HTR-8/SVneo (cell line): ENCODE measurements at regions not wholly inside any gene's neighbourhood (a gene's known extent, or its start where the extent isn't known, plus 50 kb on each side); places are given as distances from the start of the nearest gene placed in this dataset.
"Not testable (repeated sequence)": the region's sequence is repeated elsewhere in the genome, so short reads cannot be mapped to it uniquely, and the experiment has no call there.

Source experiments
- DNase-seq: peaks from one replicate; pipeline ENCODE4 v3.0.0; 2011; ENCODE audit warnings: low spot score, mixed read lengths; ENCODE audit not compliant: insufficient read length
- FAIRE-seq: peaks from 2 replicates; lab custom pipeline; 2011; peaks lifted over from hg19 to GRCh38; lab: Jason Lieb, UNC

DNA sequence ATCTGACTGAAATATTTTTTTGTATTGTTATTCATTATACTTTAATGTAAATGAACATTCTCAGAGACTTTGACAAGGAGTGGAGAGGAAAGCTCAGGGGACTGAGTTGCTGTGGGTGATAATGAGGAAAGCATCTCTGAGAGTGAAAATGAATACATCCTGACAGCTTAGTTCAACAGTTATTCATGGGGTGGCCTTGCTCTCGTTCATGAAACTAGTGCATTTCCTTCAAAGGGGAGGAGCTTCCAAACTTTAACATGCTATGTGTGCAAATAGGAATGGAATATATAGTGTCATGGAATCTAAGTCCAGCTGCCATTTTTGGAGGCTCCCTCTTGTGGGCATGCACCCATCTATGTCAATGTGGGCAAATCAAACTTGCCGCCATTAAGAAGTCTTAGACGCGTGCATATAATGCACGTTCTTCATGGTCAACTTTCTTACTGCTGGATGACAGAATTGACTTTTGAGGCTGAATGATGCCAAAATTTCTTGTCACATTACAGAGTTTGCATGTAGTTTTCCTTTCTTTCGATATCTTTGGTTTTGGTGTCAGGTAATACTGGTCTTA, 124.3 kb upstream of the TMEM170B start:
- DNase-seq (no peak), FAIRE-seq (no peak)

DNA sequence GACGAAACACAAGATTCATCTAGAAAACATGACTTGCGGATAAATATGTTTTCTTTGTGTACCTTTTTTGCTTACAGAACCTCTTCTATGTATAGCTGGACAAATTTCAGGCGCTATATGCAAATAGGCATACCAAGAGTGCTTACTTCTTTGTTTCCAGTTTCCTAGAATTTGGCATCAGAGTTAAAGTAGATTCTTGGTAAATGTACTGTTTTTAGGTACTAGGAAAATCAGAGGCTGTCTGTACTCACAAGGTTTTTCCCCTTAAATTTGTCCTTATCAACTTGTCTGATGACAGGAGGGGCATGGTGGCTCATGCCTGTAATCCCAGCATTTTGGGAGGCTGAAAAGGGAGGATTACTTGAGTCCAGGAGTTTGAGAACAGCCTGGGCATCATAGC, 124.9 kb upstream of the TMEM170B start:
- FAIRE-seq (no peak), DNase-seq (no peak)

DNA sequence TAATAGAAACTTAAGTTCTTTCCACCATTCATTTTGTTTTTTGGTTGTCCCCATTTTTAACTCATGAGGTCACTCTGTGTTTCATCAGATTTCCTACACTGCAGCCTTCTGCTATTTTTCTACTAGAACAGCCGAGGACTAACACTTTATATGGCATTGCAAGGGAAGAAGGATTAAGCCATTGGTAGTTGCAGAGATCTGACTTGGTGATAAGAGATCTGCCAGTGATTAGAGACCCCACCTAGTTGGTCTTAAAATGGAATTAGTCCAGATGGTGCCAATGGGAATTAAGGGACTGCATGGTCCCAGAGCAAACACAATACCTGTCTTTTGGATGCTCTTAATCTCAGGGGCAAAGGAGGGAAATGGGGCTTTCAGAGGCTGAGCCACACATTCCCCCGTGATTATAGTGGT, 125.5 kb upstream of the TMEM170B start:
- FAIRE-seq (no peak), DNase-seq (no peak)

DNA sequence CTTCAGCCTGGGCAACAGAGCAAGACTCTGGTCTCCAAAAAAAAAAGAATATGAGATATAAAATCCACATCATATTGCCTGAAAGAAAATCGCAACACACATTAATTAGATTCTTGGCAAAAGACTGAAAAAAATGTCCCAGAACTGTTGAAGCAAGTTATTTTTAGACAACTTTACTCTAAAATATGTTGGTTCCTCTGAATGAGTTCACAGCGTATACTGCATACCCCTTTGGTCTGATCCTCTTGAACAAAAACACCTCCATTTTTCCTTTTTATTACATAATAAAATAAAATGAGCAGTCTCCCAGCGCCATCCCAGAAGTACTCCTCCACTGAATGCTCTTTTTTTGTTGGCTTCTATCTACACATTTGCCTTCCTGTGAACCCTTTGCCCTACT, 126.0 kb upstream of the TMEM170B start:
- DNase-seq (no peak), FAIRE-seq (no peak)

DNA sequence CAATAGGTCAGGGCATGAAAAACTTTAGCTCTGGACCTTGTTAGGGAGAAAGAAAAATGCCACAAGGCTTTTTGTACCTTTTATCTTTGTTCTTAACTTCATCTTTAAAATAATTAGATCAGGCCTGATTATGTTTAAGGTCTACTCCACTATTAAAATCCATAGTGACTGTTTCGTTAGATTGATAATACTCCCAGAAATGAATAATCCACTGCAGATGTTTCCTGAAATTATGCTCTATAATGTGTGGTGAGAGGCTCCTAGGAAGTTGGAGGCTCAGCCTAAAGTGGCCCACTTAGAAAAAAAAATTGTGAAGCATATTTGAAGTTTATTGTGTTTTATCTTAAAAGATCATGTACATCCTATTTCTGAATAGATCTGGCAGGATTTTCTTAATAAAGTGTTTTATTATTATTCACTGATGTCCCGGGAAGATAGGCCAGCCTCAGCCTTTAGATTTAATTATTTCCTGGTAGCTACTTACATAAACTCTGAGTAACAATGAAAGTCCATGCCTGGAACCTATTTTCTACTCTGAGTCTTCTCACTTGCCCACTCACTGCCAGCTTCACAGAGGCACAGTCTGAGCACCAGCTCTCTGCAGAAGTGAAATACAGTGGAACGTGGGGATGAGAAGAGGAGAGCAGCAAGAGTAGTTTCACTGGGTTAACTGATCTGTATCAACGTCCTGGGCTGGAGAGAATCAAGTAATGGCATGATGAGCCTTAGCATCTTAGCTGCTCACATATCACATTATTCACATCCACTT, 126.8 kb upstream of the TMEM170B start:
- no peak for FAIRE-seq
- DNase-seq = no peak

DNA sequence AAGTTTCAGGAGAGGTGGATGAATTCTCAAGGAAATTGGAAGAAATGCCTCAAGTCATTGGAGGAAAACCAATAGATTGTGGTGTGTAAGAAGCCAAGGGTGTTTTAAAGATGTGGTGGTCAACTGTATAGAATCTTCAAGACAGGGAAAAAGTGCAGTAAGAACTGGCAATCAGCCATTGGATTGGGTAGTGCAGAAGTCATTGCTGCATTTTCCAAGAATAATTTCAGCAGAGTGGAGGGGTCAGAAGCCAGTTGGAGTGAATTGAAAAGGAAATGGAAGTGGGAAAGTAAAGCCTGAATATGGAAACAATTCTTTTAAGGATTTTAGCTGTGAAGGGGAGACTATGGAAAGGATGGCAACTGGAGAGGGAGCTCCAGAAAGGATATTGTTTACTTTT, 128.2 kb upstream of the TMEM170B start:
- no peak for DNase-seq
- FAIRE-seq = no peak

DNA sequence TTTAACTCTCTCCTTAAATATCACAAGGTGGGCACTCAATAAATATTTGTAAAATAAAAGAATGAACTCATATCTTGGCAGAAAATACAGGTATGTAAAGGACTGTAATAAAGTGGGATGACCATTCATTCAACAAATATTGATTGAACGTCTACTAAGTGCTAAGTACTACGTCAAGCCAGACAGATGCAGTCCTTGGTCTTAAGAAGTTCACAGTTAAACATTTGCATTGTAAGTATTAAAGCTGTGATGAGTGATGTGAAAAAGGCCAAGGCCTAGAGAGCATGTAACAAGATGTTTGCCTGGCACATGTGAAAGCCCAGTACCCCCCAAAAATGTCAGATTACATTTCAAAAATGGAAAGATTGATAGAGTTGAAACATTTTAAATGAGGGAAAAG, 130.1 kb upstream of the TMEM170B start:
- DNase-seq = no peak
- FAIRE-seq = no peak

DNA sequence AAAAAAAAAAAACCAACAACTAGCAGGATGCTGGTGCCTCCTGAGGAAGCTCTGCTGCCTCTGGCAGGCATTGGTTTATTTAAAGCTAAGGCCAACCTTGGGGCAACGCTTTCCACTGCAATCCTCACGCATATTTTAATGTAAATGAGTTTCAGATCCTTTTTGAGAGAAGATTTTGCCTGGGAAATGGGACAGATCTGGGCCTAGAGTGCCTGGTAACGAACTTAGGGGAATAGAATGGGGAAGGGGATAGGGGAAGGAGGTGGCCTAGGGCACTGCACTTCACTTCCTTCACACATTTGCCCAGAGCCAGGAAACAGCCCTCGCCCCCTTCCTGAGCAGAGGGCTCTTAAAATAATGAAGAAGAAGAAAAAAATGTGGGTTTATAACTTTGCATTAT, 132.7 kb upstream of the TMEM170B start:
- no peak for DNase-seq
- no peak for FAIRE-seq

DNA sequence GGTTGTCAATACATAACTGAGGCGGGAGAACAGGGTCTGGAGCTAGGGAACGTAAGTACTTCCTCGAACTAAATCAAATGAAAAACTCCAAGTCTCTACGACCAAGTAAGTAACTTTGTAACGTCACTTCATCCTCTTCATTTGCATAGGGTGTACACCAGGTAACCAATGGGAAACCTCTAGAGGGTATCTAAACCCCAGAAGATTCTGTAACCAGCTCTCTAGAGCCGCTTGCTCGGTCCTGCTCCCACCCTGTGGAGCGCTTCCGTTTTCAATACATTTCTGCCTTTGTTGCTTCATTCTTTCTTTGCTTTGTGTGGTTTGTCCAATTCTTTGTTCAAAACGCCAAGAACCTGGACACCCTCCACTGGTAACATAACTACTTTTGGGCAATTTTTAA, 133.5 kb upstream of the TMEM170B start:
- FAIRE-seq (no peak), DNase-seq (no peak)

DNA sequence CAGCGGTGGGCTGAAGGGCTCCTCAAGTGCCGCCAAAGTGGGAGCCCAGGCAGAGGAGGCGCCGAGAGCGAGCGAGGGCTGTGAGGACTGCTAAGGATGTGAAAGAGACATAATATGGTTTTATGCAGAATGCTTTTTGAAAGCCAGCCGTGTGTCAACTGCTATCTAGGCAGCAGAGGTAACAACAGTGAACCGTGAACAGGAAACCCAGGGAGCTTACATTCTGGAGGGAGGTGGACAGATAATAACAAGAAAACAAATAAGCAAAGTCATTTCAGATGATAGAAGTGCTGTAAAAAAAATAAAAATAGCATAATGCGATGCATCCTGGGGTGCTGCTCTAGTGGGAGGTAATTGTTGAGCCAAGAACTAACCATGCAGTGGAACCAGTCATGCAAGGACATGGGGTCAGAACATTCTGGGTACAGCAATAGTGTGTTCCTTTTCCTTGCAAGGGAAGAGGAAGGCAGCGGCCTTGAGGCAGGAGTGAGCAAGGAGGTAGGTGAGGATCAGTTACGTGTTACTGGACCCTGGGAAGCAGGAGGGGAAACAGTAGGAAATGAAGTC, 134.4 kb upstream of the TMEM170B start:
- DNase-seq (no peak), FAIRE-seq (no peak)

DNA sequence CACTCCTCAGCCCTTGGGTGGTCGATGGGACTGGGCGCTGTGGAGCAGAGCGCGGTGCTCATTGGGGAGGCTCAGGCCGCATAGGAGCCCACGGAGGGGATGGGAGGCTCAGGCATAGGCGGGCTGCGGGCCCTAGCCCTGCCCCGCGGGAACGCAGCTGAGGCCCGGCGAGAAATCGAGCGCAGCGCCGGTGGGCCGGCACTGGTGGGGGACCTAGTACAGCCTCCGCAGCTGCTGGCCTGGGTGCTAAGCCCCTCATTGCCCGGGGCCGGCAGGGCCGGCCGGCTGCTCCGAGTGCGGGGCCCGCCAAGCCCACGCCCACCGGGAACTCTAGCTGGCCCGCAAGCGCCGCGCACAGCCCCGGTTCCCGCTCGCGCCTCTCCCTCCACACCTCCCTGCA, 135.0 kb upstream of the TMEM170B start:
- DNase-seq, FAIRE-seq: not testable (repeated sequence)

DNA sequence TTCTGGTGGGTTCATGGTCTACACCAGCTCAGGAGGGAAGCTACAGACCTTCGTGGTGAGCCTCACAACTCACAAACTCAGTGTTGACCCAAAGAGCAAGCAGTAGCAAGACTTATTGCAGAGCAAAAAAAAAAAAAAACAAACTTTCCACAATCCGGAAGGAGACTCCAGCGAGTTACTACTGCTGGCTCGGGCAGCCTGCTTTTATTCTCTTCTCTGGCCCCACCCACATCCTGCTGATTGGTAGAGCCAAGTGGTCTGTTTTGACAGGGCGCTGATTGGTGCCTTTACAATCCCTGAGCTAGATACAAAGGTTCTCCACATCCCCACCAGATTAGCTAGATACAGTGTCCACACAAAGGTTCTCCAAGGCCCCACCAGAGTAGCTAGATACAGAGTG, 135.6 kb upstream of the TMEM170B start:
- FAIRE-seq, DNase-seq: not testable (repeated sequence)

DNA sequence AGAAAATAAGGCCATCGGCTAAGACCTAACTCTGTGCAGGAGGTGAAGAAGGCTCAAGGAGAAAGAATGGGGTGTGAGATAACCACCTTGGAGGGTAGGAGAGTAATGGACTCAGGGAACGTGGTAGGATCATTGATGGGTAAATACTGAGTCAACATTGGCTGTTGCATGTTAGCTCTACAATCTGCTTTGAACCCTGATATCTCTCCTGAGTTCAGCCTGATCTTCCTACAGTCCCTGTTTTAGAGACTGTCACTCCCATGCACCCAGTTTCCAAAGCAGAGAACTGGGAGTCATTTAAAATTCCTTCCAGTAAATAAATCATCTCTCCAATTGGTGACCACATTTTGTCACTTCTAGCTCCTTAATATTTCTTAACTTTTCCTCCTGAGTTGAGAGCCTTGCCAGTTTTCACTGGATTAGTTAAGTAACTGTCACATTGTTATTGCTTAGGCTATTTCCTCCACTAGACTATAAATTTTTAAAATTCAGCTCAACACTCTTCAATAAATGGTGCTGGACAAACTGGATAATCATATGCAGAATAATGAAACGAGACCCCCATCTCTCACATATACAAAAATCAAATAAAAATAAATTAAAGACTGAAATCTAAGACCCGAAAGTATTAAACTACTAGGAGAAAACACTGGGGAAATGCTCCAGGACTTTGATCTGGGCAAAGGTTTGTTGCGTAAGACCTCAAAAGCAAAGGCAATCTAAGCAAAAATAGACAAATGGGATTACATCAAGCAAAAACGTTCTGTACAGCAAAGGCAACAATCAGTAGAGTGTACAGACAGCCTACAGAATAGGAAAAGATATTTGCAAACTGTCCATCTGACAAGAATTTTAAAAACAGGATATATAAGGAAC, 138.9 kb upstream of the TMEM170B start:
- FAIRE-seq (no peak), DNase-seq (no peak)

DNA sequence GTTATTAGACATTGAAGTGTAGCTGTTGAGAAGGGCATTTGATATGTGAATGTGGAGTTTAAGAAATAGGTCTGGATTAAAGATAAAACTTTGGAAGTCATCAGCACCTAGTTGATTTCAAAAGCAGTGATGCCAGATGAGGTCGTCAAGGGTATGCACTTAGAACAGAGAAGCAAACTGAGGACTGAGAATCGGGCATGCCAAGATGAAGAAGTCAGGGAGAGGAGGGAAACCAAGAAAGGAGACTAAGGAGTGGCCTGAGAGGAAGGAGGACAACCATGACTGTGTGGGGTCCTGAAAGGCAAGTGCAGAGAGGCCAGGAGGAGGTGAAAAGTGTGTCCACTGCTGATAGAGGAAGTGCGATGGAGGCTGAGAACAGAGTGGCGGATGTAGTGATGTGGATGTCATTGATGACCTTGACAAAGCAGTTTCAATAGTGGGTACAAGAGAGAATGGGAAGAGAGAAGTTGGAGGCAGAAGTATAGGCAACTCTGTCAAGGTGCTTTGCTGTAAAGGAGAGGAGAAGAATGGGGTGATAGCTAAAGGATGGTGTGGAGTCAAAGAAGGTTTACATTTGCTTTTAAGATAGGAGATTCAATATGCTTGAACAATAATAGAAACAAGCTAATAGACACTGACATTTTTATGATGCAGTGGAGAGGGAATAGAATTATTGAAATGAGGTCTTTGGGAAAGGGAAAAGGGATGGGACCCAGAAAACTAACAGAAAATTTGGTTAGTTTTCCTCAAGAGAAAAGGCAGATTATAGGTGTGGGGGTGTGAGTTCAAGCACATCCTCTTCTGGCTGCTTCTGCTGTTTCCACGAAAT, 139.7 kb upstream of the TMEM170B start:
- DNase-seq (no peak), FAIRE-seq (no peak)

DNA sequence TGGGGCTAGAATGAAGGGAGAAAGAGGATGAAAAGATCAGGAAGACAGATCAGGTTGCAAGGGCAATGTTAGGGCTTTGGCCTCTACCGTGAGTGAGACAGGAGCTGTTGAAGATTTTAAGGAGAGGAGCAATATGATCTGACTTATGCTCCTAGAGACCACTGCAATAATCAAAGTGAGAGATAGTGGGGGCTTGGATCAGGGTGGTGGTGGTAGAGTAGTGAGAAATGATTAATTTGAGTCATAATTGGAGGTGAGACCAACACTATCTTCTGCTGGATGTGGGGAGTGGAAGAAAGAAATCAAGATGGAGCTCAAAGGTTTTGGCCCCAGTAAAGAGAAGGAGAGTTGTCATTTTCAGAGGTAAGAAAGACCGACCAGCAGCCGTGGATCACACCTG, 140.7 kb upstream of the TMEM170B start:
- DNase-seq = no peak
- FAIRE-seq = no peak

DNA sequence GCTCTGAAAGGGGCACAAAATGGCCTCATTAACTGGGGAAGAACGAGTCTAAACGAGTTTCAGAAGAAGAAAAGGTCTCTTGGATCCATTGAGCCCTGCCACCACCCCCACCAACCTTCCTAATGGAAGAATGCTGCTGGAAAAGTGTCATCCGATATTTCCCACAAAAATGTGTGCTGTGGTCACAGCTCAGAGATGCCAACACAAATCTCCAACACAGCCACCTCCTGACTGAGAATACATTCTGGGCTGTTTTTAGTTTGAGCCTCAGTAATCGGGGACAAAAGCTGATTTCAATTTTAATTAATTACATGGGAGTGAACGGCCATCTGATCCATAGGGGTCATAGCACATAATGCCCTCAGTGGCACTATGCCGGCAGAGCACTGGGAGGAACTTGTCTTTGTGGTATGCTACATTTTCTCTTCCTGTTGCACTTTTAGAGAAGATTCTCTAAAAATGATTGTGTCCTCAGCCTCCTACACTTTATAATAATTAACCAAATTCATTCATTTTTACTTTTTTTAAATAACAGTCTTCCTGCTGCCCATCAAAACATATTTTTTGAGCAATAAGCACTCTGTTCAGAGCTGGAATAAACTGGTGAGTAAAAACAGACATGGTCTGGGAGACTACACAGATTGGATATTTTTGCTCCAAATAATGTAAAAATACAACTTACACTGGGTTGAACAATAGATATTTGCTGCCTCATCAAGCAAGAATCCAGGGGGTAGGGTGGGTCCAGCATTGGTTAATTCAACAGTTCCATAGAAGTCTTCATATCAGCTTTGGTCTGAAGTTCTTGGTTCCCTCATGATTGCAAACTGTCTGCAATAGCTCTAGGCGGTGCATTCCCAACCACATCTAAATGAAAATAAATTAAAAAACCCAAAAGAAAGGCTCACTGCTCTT, 143.6 kb upstream of the TMEM170B start:
- FAIRE-seq = no peak
- DNase-seq = peak; percentile 37

DNA sequence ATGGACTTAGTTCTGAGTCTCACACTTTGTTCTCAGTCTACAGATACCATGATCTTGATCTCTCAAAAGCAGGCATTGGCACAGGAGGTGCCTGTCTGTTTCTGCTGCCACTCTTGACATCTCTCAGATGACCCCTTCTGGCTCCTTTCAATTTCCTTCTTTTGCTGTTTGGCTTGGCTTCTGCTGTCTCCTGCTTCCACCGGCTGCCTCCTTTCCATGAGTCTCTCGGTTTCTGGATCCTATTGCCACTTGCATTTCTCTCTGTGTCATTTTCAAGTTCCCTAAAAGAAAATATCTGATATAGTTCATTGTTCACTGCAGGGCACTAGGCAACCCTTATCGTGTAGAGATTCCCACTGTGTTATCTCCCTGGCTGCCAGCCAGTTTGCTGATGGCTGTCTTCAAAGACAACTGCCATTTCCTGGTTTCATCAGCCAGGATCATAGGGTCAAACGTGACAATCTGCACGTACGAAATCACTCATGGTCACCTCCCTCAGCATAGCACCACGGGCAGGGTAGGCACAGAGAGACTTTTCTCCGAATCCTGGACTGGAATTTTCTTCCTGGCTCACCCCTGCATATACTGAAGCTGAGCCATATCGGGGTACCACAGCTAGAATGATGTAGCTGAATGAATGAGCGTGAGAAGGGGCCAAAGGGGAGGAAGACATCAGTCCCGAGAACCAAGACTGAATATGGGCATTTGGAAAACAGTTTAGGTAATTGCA, 144.6 kb upstream of the TMEM170B start:
- DNase-seq (no peak), FAIRE-seq (no peak)
